ENCODE measurements at regions not wholly inside any gene's neighbourhood (a gene's known extent, or its start where the extent isn't known, plus 50 kb on each side); places are given as distances from the start of the nearest gene placed in this dataset.

- TF ChIP-seq CTCF (IDR thresholded peaks at IDR 0.05) (no peak), POLR2A (IDR thresholded peaks at IDR 0.05) (no peak)
These were observed 436.0 kb downstream of the HTR7 start for GRCh38 chr10:90421874-90422273.

All from adrenal gland (tissue), 5 donors.